ENCODE measurements at regions not wholly inside any gene's neighbourhood (a gene's known extent, or its start where the extent isn't known, plus 50 kb on each side); places are given as distances from the start of the nearest gene placed in this dataset.

DNA sequence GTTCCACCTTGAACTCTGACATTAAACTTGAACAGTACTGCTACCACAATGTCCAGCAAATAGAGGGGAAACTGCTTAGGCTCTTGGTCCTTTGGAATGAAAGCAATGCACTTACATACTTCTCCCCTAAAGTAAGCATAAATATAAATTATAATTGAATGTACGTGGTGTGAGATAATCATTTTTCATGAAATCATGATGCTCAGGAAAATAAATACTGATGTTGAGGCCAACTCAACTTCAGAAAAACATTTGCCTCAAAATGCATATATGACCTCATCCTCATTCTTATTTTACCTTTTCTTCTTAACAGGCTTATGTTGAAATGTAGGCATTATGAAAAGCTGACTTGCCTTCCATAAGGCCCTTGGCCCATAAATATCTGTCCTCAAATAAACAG lies 166.3 kb downstream of the KDR start:
- Histone ChIP-seq H3K4me2 (replicated peaks; ENCODE audit: low read depth, low read length, poor library complexity, severe bottlenecking) (no peak overlapping the region), H3K27me3 (replicated peaks in 1 of 4; ENCODE audit: control extremely low read depth in 1 of 4, control insufficient read depth in 3 of 4, insufficient read depth in 4 of 4, low read length in 3 of 4) (peaks cover 0 to 3% (median 0%) of the 10 kb centered on the region in 4 experiments), H4K20me1 (ENCODE audit: control insufficient read depth, insufficient read depth, low read length, poor library complexity, severe bottlenecking) (no peaks in the 10 kb centered on the region), H3K27ac (ENCODE audit: low read length in 2 of 2) (no peak overlapping the region), H3K9ac (ENCODE audit: low read length) (no peak overlapping the region), H3K36me3 (replicated peaks in 1 of 2; ENCODE audit: control extremely low read depth in 1 of 2, control insufficient read depth in 1 of 2, extremely low read depth in 1 of 2, insufficient read depth in 2 of 2, low read length in 1 of 2) (no peaks in the 10 kb centered on the region), H3K4me3 (ENCODE audit: control extremely low read depth in 1 of 5, extremely low read depth in 1 of 5, insufficient read depth in 1 of 5, low read depth in 2 of 5, low read length in 4 of 5) (no peak overlapping the region), H3K9me3 (ENCODE audit: control extremely low read depth in 1 of 3, control insufficient read depth in 2 of 3, insufficient read depth in 1 of 3, low read length in 2 of 3) (no peaks in the 10 kb centered on the region), H3K4me1 (ENCODE audit: control insufficient read depth in 2 of 2, insufficient read depth in 2 of 2, low read length in 2 of 2) (no peaks in the 10 kb centered on the region), H2AFZ (ENCODE audit: insufficient read depth, low read depth, low read length, poor library complexity, severe bottlenecking) (no peak overlapping the region), H3K79me2 (ENCODE audit: control insufficient read depth, insufficient read depth, low read length) (no peaks in the 10 kb centered on the region)
- peaks cover 13% of the 10 kb centered on the region for H3K27me3 Mint-ChIP-seq
- intact Hi-C loops (cut with micrococcal nuclease) = no loop called here
- WGBS (ENCODE audit: insufficient coverage) = no CpG with 5 or more reads among the region's 1 CpG
- DNase-seq (no peak), ATAC-seq (ENCODE audit: low read depth) (no peak)
- no peak overlapping the region for H3K4me3 Mint-ChIP-seq
- ChIA-PET CTCF (no interaction called here), POLR2A (no interaction called here)
- TF ChIP-seq EZH2 (IDR thresholded peaks at IDR 0.05; ENCODE audit: borderline replicate concordance, insufficient read depth, low read depth, low read length, poor library complexity, severe bottlenecking) (no peak), CTCF (IDR thresholded peaks at IDR 0.05) (no peak)
- H3K4me1 Mint-ChIP-seq = no peaks in the 10 kb centered on the region
- no peaks in the 10 kb centered on the region for H3K9me3 Mint-ChIP-seq (ENCODE audit: insufficient read depth)
- no peak overlapping the region for H3K27ac Mint-ChIP-seq

DNA sequence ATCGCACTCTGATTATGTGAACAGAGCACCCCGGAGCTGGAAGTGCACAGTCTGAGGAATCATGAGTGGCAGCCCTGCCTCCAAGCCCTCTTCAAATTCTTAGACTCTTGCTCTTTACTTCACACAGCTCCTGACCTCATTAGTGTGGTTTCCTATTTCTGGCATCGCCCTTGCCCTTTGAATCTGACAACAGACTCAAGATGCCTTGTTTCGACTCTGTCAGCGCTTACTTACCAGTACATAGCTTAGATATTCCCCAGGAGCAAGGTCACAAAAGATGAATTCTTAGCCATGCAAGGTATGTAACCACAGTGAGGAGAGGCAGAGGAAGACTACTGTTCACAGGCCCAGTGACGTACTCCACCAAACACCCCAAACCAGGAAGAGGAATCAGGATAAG lies 167.2 kb downstream of the KDR start:
- Histone ChIP-seq H3K9ac (ENCODE audit: low read length) (no peak overlapping the region), H3K4me1 (ENCODE audit: control insufficient read depth in 2 of 2, insufficient read depth in 2 of 2, low read length in 2 of 2) (no peaks in the 10 kb centered on the region), H3K4me2 (replicated peaks; ENCODE audit: low read depth, low read length, poor library complexity, severe bottlenecking) (no peak overlapping the region), H2AFZ (ENCODE audit: insufficient read depth, low read depth, low read length, poor library complexity, severe bottlenecking) (no peak overlapping the region), H3K36me3 (replicated peaks in 1 of 2; ENCODE audit: control extremely low read depth in 1 of 2, control insufficient read depth in 1 of 2, extremely low read depth in 1 of 2, insufficient read depth in 2 of 2, low read length in 1 of 2) (no peaks in the 10 kb centered on the region), H3K79me2 (ENCODE audit: control insufficient read depth, insufficient read depth, low read length) (no peaks in the 10 kb centered on the region), H3K9me3 (ENCODE audit: control extremely low read depth in 1 of 3, control insufficient read depth in 2 of 3, insufficient read depth in 1 of 3, low read length in 2 of 3) (no peaks in the 10 kb centered on the region), H3K27ac (ENCODE audit: low read length in 2 of 2) (no peak overlapping the region), H3K27me3 (replicated peaks in 1 of 4; ENCODE audit: control extremely low read depth in 1 of 4, control insufficient read depth in 3 of 4, insufficient read depth in 4 of 4, low read length in 3 of 4) (no peaks in the 10 kb centered on the region), H4K20me1 (ENCODE audit: control insufficient read depth, insufficient read depth, low read length, poor library complexity, severe bottlenecking) (no peaks in the 10 kb centered on the region), H3K4me3 (ENCODE audit: control extremely low read depth in 1 of 5, extremely low read depth in 1 of 5, insufficient read depth in 1 of 5, low read depth in 2 of 5, low read length in 4 of 5) (no peak overlapping the region)
- intact Hi-C loops (cut with micrococcal nuclease) = no loop called here
- no peaks in the 10 kb centered on the region for H3K4me1 Mint-ChIP-seq
- H3K4me3 Mint-ChIP-seq = no peak overlapping the region
- TF ChIP-seq EZH2 (IDR thresholded peaks at IDR 0.05; ENCODE audit: borderline replicate concordance, insufficient read depth, low read depth, low read length, poor library complexity, severe bottlenecking) = no peak
- no peak for TF ChIP-seq CTCF (IDR thresholded peaks at IDR 0.05)
- CTCF ChIA-PET = no interaction called here
- WGBS (ENCODE audit: insufficient coverage) = 93% methylated on average over 4 of the region's 6 CpGs
- H3K9me3 Mint-ChIP-seq (ENCODE audit: insufficient read depth) = no peaks in the 10 kb centered on the region
- POLR2A ChIA-PET = no interaction called here
- no peak overlapping the region for H3K27ac Mint-ChIP-seq
- DNase-seq (no peak), ATAC-seq (ENCODE audit: low read depth) (no peak)
- H3K27me3 Mint-ChIP-seq = peaks cover 13% of the 10 kb centered on the region

Measured in B cell (primary cell).